Ovary (tissue), 3 donors: ENCODE measurements at regions not wholly inside any gene's neighbourhood (a gene's known extent, or its start where the extent isn't known, plus 50 kb on each side); places are given as distances from the start of the nearest gene placed in this dataset.

Experiments used
- CTCF ChIP-seq, 3 donors: fragments of 450-650 bp in 2 of 3; fragments of 200-600 bp in 1 of 3; IDR thresholded peaks; one replicate each; pipeline versions ENCODE4 v1.5.1 to v1.8.0; 2016 to 2022; ENCODE audit warnings: antibody characterized with exemption in 3 of 3, mild to moderate bottlenecking in 1 of 3
- POLR2A ChIP-seq: fragments of 450-650 bp; IDR thresholded peaks from one replicate; pipeline ENCODE4 v1.6.1; 2017; ENCODE audit warnings: antibody characterized with exemption, mild to moderate bottlenecking, moderate library complexity
- donor health status: DM: no; HTN: no; CAD: no.

DNA sequence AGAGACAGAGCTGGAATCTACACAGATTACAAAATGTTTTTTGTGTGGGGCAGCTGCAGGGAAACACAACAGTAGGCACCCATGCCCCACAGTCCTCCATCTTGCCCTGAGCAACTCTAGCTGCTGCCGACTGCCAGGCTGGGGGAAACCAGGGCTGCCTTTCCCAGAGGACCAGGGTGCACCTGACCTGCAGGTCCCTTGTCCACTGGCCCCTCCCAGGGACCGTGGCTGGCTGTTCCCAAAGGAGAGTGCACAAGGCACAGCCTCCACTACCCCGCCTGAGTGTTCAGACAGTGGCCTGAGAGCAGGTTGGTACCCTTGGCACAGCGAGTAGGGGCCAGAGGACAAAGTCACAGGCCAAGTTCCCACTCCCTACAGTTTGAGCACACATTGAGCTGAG, 181.8 kb downstream of the BARX2 start:
- TF ChIP-seq POLR2A (no peak), CTCF (IDR thresholded peaks at IDR 0.05) (no peak)
